ENCODE measurements at regions not wholly inside any gene's neighbourhood (a gene's known extent, or its start where the extent isn't known, plus 50 kb on each side); places are given as distances from the start of the nearest gene placed in this dataset.

DNA sequence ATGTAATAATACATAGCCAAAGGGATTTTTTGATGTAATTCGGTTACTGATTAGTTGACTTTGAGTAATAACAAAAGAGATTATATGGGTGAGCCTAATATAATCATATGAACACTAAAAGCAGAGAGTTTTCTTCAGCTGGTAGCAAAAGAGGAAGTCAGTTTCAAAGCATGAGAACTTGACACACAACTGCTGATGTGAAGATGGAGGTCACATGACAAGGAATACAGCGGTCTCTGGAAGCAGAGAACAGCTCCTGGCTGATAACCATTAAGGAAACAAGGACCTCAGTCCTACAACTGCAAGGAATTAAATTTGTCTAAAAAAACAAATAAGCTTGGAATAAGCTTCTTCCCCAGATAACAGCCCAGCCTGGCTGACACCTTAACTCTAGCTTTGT, 119.1 kb upstream of the PRNP start:
- CTCF ChIA-PET (ENCODE audit: partially characterized antibody) = interaction anchor here (1.5 to 7.5 kb wide), 4 partner anchors 10 to 48 kb away, joined by 3 to 65 read pairs (median 10); no protein-coding TSS in a partner anchor
- POLR2A ChIA-PET (ENCODE audit: partially characterized antibody) = no interaction called here
- no peaks in the 10 kb centered on the region; a peak in 1 of 8 replicates for H3K36me3 ChIP-seq (ENCODE audit: control insufficient read depth in 2 of 4, insufficient read depth in 4 of 4, low read length in 3 of 4)
- FAIRE-seq (no peak), DNase-seq (ENCODE audit: low read depth in 1 of 2, low spot score in 2 of 2) (no peak)
- no peak overlapping the region for H2AFZ ChIP-seq (ENCODE audit: low read length)
- H3K4me3 ChIP-seq (ENCODE audit: extremely low read depth in 1 of 4, insufficient read depth in 2 of 4, low read depth in 3 of 4, low read length in 4 of 4) = no peak overlapping the region
- no peaks in the 10 kb centered on the region for H3K27me3 ChIP-seq (replicated peaks in 1 of 4; ENCODE audit: control insufficient read depth in 3 of 4, extremely low read depth in 1 of 4, insufficient read depth in 3 of 4, low read length in 3 of 4)
- no peaks in the 10 kb centered on the region for H4K20me1 ChIP-seq (replicated peaks in 1 of 2; ENCODE audit: control insufficient read depth in 1 of 2, insufficient read depth in 2 of 2, low read length in 2 of 2)
- H2BK12ac ChIP-seq (ENCODE audit: low read depth, low read length) = no peak overlapping the region
- H4K8ac ChIP-seq (ENCODE audit: extremely low read depth, insufficient read depth, low read length) = no peak overlapping the region
- H3K27ac ChIP-seq (ENCODE audit: low read depth, low read length) = no peak overlapping the region
- H3K23ac ChIP-seq (ENCODE audit: insufficient read length) = no peak overlapping the region
- no peak overlapping the region for H2BK120ac ChIP-seq (replicated peaks; ENCODE audit: low read depth, low read length)
- no peaks in the 10 kb centered on the region for H3K79me2 ChIP-seq (ENCODE audit: control insufficient read depth in 1 of 2, insufficient read depth in 2 of 2, low read length in 2 of 2)
- no peak overlapping the region for H4K5ac ChIP-seq (ENCODE audit: insufficient read length, low read depth, low read length)
- peaks cover 0 to 7% of the 10 kb centered on the region in 2 experiments; a peak in 2 of 4 replicates for H3K9me3 ChIP-seq (ENCODE audit: insufficient read depth in 2 of 2, low read depth in 1 of 2, low read length in 1 of 2)
- no peak overlapping the region for H2AK5ac ChIP-seq (ENCODE audit: low read depth, low read length)
- no peak overlapping the region for H2BK5ac ChIP-seq (ENCODE audit: low read depth, low read length)
- H3K79me1 ChIP-seq (ENCODE audit: low read depth, low read length) = no peaks in the 10 kb centered on the region
- H3K4me1 ChIP-seq (replicated peaks in 1 of 4; ENCODE audit: control insufficient read depth in 3 of 4, insufficient read depth in 4 of 4, low read length in 3 of 4) = peaks cover 0 to 3% (median 1%) of the 10 kb centered on the region in 4 experiments; a peak in 2 of 7 replicates
- no peak overlapping the region for H3K9ac ChIP-seq (replicated peaks in 1 of 4; ENCODE audit: extremely low read depth in 1 of 4, low read depth in 3 of 4, low read length in 3 of 4)
- no peak overlapping the region for H3K14ac ChIP-seq (ENCODE audit: insufficient read length)
- H2BK15ac ChIP-seq (ENCODE audit: low read length) = no peak overlapping the region
- no peak overlapping the region for H3K4me2 ChIP-seq (ENCODE audit: insufficient read depth in 1 of 2, low read depth in 2 of 2, low read length in 2 of 2)
- H3K56ac ChIP-seq (replicated peaks; ENCODE audit: insufficient read length, low read depth, low read length) = no peak overlapping the region
- no peak overlapping the region for H3K4ac ChIP-seq (replicated peaks; ENCODE audit: insufficient read length, low read depth, low read length)
- H3K23me2 ChIP-seq (ENCODE audit: low read depth, low read length) = no peaks in the 10 kb centered on the region
- H3K18ac ChIP-seq (ENCODE audit: extremely low read depth, low read length) = no peak overlapping the region
- WGBS, 2 experiments (ENCODE audit: extremely low coverage in 1 of 2, insufficient coverage in 1 of 2, insufficient read length in 1 of 2, insufficient replicate concordance in 2 of 2, low coverage in 1 of 2, low lambda C conversion rate in 2 of 2, missing lambda C conversion rate in 1 of 2) = 88% methylated on average over 2 of the region's 2 CpGs; no CpG with 5 or more reads in 1 of the 2 experiments
- no peak overlapping the region for H4K91ac ChIP-seq (replicated peaks; ENCODE audit: insufficient read length, low read length)
- no peak overlapping the region for H2BK20ac ChIP-seq (ENCODE audit: low read length)
- TF ChIP-seq ZNF274 (IDR thresholded peaks at IDR 0.05; ENCODE audit: borderline replicate concordance, extremely low read depth, low read length) (no peak), CREB1 (IDR thresholded peaks at IDR 0.05) (no peak), HDAC6 (IDR thresholded peaks at IDR 0.05; ENCODE audit: low read depth, low read length) (no peak), NRF1 (IDR thresholded peaks at IDR 0.05; ENCODE audit: low read depth, low read length) (no peak), GTF2F1 (IDR thresholded peaks at IDR 0.05; ENCODE audit: borderline replicate concordance, low read depth, low read length) (no peak), SIN3A (conservative IDR thresholded peaks at IDR 0.05 in 1 of 2, IDR thresholded peaks at IDR 0.05 in 1 of 2; ENCODE audit: low read depth in 1 of 2, low read length in 2 of 2) (no peak), CBX8 (IDR thresholded peaks at IDR 0.05; ENCODE audit: borderline replicate concordance, low read depth, low read length) (no peak), RFX5 (IDR thresholded peaks at IDR 0.05; ENCODE audit: borderline replicate concordance, low read depth, low read length) (no peak)

All from H1 (cell line).